GM18951 (cell line): ENCODE measurements at regions not wholly inside any gene's neighbourhood (a gene's known extent, or its start where the extent isn't known, plus 50 kb on each side); places are given as distances from the start of the nearest gene placed in this dataset.

Source experiments
- POLR2A ChIP-seq: IDR thresholded peaks from 4 replicates; pipeline ENCODE4 v1.6.1; 2011; ENCODE audit warnings: mild to moderate bottlenecking; ENCODE audit not compliant: insufficient read length, insufficient read depth; ENCODE audit errors: extremely low read depth
- in situ Hi-C: fragments of 300-500 bp; cut with MboI; formaldehyde crosslinking; loops from one replicate; pipeline ENCODE4 v1.12.0; 2022; ENCODE audit warnings: low sequenced_read_pairs, mixed read lengths, inconsistent platforms; ENCODE audit not compliant: unreplicated experiment

DNA sequence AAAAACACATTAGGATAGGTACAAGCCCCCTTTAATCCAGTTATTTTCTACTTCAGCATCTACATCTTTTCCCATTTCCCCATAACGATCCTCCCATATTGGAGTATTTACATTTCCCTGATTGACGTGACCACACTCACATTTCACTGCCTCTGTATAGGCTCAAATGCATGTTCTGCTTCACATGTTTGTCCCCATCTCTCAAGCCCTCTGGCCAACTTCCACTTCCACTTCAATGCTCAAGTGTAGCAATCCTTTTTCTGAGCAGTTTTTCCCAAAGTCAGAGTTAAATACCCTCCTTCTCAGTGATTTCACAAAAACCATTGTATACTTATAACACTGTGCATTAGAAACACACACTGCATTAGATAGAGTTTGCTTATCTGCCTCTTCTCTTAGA is 61.8 kb upstream of the TTLL7 start:
- in situ Hi-C loops, result no loop called here
- no peak for TF ChIP-seq POLR2A

DNA sequence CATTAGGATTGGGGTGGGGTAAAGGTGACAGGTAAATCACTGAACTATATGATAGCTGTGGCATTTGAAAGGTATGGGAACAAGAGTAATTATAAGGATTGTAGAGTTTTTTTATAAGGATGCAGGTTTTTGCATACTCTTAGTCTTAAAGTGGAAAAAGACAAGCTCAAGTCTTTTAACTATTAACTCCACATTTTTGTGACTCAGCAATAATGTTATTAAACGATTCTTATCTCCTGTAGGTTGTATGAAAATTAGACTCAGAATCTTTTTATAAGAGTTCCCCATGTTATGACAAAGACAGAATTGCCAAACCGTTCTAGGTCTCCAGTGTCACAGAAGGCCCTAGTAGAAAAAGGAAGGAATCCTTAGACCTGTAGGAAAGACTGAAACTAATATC is 49.9 kb upstream of the TTLL7 start:
- no peak for TF ChIP-seq POLR2A
- in situ Hi-C loops, result no loop called here
